Anterior cingulate cortex (tissue), 58 donors: ENCODE measurements at regions not wholly inside any gene's neighbourhood (a gene's known extent, or its start where the extent isn't known, plus 50 kb on each side); places are given as distances from the start of the nearest gene placed in this dataset.

ENCODE experiments used
- DNase-seq, 58 donors: peaks; one replicate each; lab custom pipeline; 2025; lab: John Stamatoyannopoulos, UW

GRCh38 chr4:123496421-123496820 is 99.8 kb downstream of the SPRY1 start:
- no peak for DNase-seq

- DNase-seq = no peak
These were observed 100.7 kb downstream of the SPRY1 start for GRCh38 chr4:123497340-123497739.

DNA sequence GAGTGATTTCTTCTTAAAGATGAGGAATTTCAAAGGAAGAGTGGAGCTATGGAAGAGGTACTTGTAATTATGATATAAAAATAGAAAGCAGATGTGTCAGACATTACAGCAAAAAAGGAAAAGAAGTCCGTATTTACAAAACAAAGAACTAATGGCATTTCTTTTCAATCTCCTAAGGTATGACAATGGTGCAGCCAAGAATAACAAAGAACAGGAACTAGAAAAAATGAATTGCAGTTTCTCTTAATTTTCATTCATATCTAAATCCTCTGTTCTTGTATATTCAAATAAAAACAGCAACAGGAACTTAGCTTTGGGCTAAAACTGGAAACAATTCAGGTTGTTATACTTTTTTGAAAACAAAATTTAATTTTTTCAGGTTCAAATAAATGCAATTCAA is 105.1 kb downstream of the SPRY1 start:
- no peak for DNase-seq

DNA sequence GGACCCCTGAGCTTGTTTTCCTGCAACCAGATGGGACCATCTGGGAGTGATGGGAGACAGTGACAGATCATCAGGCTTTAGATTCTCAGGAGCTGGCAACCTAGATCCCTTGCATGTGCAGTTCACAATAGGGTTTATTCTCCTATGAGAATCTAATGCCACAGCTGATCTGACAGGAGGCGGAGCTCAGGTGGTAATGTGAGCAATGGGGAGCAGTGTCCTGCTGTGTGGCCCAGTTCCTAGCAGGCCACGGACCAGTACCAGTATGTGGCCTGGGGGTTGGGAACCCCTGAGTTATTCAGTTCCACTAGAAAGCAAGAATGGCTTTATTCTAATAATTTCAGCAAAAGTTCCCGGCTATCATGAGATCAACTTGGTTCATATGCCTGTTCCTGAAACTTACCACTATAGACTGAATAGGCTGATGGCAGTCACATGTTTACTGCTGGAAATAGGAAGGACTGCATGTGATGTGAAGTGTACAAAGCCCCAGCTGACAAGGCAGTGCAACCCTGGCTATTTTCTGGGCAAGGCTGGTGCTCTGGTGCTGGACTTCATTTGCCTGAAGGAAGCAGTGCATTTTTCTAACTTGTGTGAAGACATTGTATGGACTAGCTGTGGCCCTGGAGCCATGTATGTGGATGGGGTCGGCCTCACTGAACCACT is 107.2 kb downstream of the SPRY1 start:
- DNase-seq = peak in 3 of 58 donors; percentile 1 to 33 (median 6)

GRCh38 chr4:123505095-123506010 is 108.8 kb downstream of the SPRY1 start:
- DNase-seq = peak in 56 of 58 donors; percentile 16 to 86 (median 54)

- DNase-seq = peak in 1 of 58 donors; percentile 41
These were observed 109.6 kb downstream of the SPRY1 start for GRCh38 chr4:123506011-123506695.

DNA sequence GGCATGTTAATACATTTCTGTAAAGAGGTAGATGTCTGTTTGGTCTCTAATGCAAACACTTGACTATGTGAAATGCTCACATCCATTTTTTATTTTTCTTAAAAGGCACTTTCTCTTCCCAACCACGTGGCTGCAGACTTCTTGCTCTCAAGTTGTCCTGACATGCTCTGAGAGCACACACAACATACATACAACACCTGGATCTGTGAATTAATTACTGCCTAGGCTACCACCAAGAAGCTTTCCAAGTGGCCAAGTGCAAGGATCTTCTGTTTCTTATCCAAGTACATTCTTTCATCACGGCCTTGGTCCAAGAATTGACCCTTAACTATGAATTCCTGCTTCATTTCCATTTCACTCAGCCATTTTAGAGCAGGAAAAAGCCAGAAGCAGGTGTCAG is 110.8 kb downstream of the SPRY1 start:
- DNase-seq = no peak

GRCh38 chr4:123510221-123510620 is 113.6 kb downstream of the SPRY1 start:
- DNase-seq = no peak

GRCh38 chr4:123510659-123511058 is 114.1 kb downstream of the SPRY1 start:
- DNase-seq = no peak

DNA sequence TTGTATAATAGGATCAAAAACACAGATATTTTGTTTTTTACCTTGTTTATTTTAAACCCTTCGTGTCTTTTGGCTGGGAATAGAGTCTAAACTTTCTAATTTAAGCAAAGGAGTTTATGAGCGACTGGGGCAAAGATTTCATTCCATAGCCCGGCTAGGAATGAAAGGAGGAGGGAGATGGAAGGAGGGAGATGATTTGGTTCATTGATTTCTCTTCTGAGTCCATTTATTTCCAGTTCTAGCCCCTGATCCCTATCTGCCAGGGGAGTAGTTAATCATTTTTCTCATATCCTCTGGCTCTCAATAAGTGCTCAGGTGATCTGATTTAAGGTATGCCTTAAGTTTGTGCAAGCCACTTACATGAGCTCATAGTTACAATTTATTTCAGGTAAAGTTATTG is 120.0 kb downstream of the SPRY1 start:
- no peak for DNase-seq

- DNase-seq = no peak
These were observed 120.6 kb downstream of the SPRY1 start for GRCh38 chr4:123517176-123517575.

- DNase-seq = no peak
These were observed 121.4 kb downstream of the SPRY1 start for GRCh38 chr4:123517971-123518370.

DNA sequence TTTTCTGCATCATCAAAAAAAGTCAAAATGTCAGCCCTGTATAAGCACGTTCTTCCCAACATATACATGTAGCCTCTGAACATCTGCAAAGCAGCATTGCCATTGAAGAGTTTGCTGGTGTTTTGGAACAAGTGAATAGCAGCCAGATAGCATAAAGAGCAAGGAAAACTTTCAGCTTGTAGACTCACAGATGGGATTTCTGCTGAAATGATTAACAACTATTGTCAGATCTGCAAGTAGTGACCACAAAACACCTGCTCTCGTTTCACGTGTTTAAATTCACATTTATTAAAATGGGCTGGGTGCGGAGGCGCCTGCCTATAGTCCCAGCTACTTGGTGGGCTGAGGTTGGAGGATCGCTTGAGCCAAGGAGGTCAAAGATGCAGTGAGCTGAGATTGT is 123.7 kb downstream of the SPRY1 start:
- DNase-seq = no peak

DNA sequence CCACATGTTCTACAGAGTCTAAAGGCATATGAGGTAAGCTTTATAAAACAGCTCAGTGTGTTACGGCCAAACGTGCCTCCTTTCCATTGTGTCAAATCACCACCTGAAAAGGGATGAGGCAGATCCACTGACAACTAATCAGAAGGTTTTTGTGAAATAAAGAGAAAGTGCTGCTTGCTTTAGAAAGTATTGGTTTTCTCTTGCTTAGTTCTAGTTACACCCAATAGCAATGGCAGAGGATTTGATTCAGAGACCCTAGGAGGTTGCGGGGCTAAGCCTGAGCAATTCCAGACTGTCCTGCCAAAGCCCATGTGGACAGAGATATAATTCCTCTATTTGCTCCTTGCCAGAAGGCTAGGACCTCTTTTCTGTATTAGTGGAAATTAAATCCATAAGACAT is 125.5 kb downstream of the SPRY1 start:
- DNase-seq = no peak

GRCh38 chr4:123522646-123523045 is 126.1 kb downstream of the SPRY1 start:
- no peak for DNase-seq

DNA sequence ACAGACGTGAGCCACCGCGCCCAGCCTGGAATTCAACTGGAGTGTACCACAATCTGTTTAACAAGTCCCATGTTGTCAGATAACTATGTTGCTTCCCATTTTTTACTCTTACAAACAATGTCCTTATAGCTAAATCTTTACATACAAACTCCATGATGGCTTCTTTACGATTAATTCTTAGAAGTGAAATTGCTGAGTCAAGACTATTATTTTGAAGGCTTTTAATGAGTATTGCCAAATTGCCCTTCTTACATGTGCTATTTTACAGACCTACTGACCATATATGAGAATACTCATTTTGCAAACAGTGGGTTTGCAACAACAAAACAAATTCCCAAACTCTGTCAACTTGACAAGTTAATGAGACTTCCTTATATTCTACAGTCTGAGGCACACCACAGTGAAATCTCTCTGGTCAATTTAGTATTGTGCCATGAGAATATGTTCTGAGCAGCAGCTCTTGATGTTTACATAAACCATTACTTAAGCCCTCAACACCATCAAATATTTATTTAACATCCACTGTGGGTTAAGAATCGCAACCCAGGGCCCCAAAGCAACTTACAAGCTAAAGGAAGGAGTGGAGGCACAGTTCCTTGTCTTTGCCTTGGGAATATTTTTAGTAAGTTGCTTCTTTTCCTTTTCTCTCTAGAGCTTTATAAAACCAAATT is 128.5 kb downstream of the SPRY1 start:
- no peak for DNase-seq

- no peak for DNase-seq
These were observed 129.9 kb downstream of the SPRY1 start for GRCh38 chr4:123526511-123526910.

- no peak for DNase-seq
These were observed 132.1 kb downstream of the SPRY1 start for GRCh38 chr4:123528501-123529277.

DNA sequence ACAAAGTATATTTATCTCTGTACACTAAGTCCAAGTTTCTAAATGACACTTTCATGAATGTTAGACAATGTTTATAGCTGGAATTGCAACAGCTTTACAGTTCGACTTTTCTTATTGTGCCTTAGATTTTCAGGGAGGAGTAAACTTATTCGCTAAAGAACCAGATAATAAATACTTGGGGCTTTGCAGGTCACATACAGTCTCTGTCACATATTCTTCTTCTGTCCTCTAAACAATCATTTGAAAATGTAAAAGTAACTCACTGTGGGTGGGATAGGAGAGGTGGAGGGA is 132.6 kb downstream of the SPRY1 start:
- DNase-seq = no peak

DNA sequence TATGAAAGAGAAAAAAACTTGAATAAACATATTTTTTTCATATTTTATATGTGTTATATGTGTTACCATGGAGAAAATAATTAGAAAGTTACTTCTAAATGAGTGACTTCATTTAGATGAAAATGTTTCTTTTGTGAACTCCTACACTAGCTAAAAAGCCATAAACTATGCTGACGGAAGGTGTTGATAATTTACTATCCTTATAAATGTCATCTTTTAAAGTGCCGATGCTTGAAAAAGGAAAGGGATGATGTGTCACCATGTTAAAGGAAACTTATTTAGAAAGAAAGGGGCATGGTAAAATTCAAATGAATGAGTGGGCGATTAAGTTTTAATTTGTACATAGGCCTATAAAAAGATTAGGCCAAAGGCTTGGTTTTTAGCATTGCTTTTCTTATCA is 133.8 kb downstream of the SPRY1 start:
- DNase-seq = no peak
